IMR-90 (cell line): ENCODE measurements at regions not wholly inside any gene's neighbourhood (a gene's known extent, or its start where the extent isn't known, plus 50 kb on each side); places are given as distances from the start of the nearest gene placed in this dataset.

Source experiments
- ATAC-seq: fragments of 200-7000 bp; cut with Tn5 transposase; 2 replicates; pipeline ENCODE4 v1.9.1; 2020; ENCODE audit warnings: low read depth, mild to moderate bottlenecking, moderate library complexity
- BruUV-seq: library from RNA; stranded (reverse); fragments of 400-500 nt; replicated peaks from 2 replicates; lab custom pipeline; 2021; lab: Mats Ljungman, UMichigan
- CTCF ChIA-PET: fragments of 300-600 bp; formaldehyde crosslinking; extraction: SDS; loops from one replicate; lab custom pipeline; 2021; ENCODE audit warnings: antibody characterized with exemption; lab: Yijun Ruan, JAX
- POLR2A ChIA-PET: fragments of 300-600 bp; sonication (Branson Sonifier 250); formaldehyde crosslinking; loops from one replicate; lab custom pipeline; 2022; ENCODE audit warnings: antibody characterized with exemption; ENCODE audit not compliant: unreplicated experiment; lab: Charles Lee
- DNase-seq: peaks from one replicate; pipeline ENCODE4 v3.0.0; 2013
- H2AFZ ChIP-seq: replicated peaks from 2 replicates; pipeline ENCODE3; 2013; ENCODE audit warnings: low read length, mild to moderate bottlenecking; ENCODE audit not compliant: poor library complexity
- H2AK5ac ChIP-seq: 2 replicates; pipeline ENCODE4 v1.6.1; 2013; ENCODE audit warnings: low read depth, low read length, inconsistent platforms
- H2AK9ac ChIP-seq: replicated peaks from 2 replicates; pipeline ENCODE3; 2013; ENCODE audit warnings: mild to moderate bottlenecking, low read depth, low read length, moderate library complexity; ENCODE audit not compliant: poor library complexity
- H2BK120ac ChIP-seq: 2 replicates; pipeline ENCODE4 v1.6.1; 2013; ENCODE audit warnings: low read depth, low read length, inconsistent platforms
- H2BK15ac ChIP-seq: 3 replicates; pipeline ENCODE4 v1.6.1; 2013; ENCODE audit warnings: low read depth, low read length, inconsistent platforms
- H2BK20ac ChIP-seq: 2 replicates; pipeline ENCODE4 v1.6.1; 2013; ENCODE audit warnings: low read depth, mild to moderate bottlenecking, inconsistent platforms, low read length, moderate library complexity
- H2BK5ac ChIP-seq: 2 replicates; pipeline ENCODE4 v1.6.1; 2013; ENCODE audit warnings: mild to moderate bottlenecking, low read depth, low read length, inconsistent platforms; ENCODE audit not compliant: poor library complexity, severe bottlenecking
- H3K14ac ChIP-seq: replicated peaks from 2 replicates; pipeline ENCODE4 v1.6.1; 2013; ENCODE audit warnings: low read depth, low read length, inconsistent platforms
- H3K18ac ChIP-seq: 2 replicates; pipeline ENCODE4 v1.6.1; 2013; ENCODE audit warnings: low read depth, low read length, control low read depth
- H3K23ac ChIP-seq: 2 replicates; pipeline ENCODE4 v1.6.1; 2013; ENCODE audit warnings: low read depth, low read length, inconsistent platforms
- H3K27ac ChIP-seq: 2 replicates; pipeline ENCODE4 v1.5.1; 2013; ENCODE audit warnings: mild to moderate bottlenecking, control low read depth, low read length; ENCODE audit not compliant: insufficient read depth
- H3K27me3 ChIP-seq: 2 replicates; pipeline ENCODE4 v1.6.1; 2013; ENCODE audit warnings: low read length; ENCODE audit not compliant: control insufficient read depth, insufficient read depth
- H3K36me3 ChIP-seq: 2 replicates; pipeline ENCODE4 v1.6.1; 2013; ENCODE audit warnings: low read length, mixed read lengths; ENCODE audit not compliant: control insufficient read depth, insufficient read depth
- H3K4ac ChIP-seq: 2 replicates; pipeline ENCODE4 v1.6.1; 2013; ENCODE audit warnings: low read depth, low read length, inconsistent platforms
- H3K4me1 ChIP-seq: 2 replicates; pipeline ENCODE4 v1.6.1; 2013; ENCODE audit warnings: low read length, mixed read lengths; ENCODE audit not compliant: control insufficient read depth, insufficient read depth
- H3K4me2 ChIP-seq: 2 replicates; pipeline ENCODE4 v1.6.1; 2013; ENCODE audit warnings: low read depth, mild to moderate bottlenecking, control low read depth, low read length, moderate library complexity
- H3K4me3 ChIP-seq: 2 replicates; pipeline ENCODE4 v1.5.1; 2013; ENCODE audit warnings: low read depth, mild to moderate bottlenecking, control low read depth, low read length, moderate library complexity; ENCODE audit not compliant: insufficient read depth
- H3K56ac ChIP-seq: 2 replicates; pipeline ENCODE4 v1.6.1; 2013; ENCODE audit warnings: low read length, inconsistent platforms; ENCODE audit not compliant: insufficient read depth; ENCODE audit errors: extremely low read depth
- H3K79me1 ChIP-seq, 2 experiments: 2 replicates each; pipeline ENCODE4 v1.6.1; 2013; ENCODE audit warnings: low read length in 2 of 2, inconsistent platforms in 1 of 2, low read depth in 1 of 2
- H3K9ac ChIP-seq: 2 replicates; pipeline ENCODE4 v1.6.1; 2013; ENCODE audit warnings: low read depth, low read length, control low read depth
- H3K9me1 ChIP-seq: 2 replicates; pipeline ENCODE4 v1.6.1; 2013; ENCODE audit warnings: low read length, inconsistent platforms; ENCODE audit not compliant: insufficient read depth
- H3K9me3 ChIP-seq: 2 replicates; pipeline ENCODE4 v1.6.1; 2013; ENCODE audit warnings: low read length; ENCODE audit not compliant: control insufficient read depth, insufficient read depth
- H4K20me1 ChIP-seq: 2 replicates; pipeline ENCODE4 v1.6.1; 2013; ENCODE audit warnings: low read length, inconsistent platforms; ENCODE audit not compliant: insufficient read depth
- H4K5ac ChIP-seq: 2 replicates; pipeline ENCODE4 v1.6.1; 2013; ENCODE audit warnings: mild to moderate bottlenecking, low read depth, low read length, control low read depth
- H4K8ac ChIP-seq, 2 experiments: 2 replicates each; pipeline ENCODE4 v1.6.1; 2013; ENCODE audit warnings: low read depth in 2 of 2, low read length in 2 of 2, control low read depth in 1 of 2, inconsistent platforms in 1 of 2
- H4K91ac ChIP-seq: 2 replicates; pipeline ENCODE4 v1.6.1; 2013; ENCODE audit warnings: low read depth, low read length, inconsistent platforms; ENCODE audit not compliant: insufficient read depth
- CHD1 ChIP-seq: IDR thresholded peaks from 2 replicates; pipeline ENCODE4 v1.6.1; 2012; ENCODE audit warnings: low read depth, low read length, improper control_type of control experiment
- MAFK ChIP-seq: IDR thresholded peaks from 2 replicates; pipeline ENCODE4 v1.6.1; 2012; ENCODE audit warnings: low read depth, low read length, improper control_type of control experiment
- RCOR1 ChIP-seq: IDR thresholded peaks from 2 replicates; pipeline ENCODE4 v1.6.1; 2012; ENCODE audit warnings: mild to moderate bottlenecking, low read length, improper control_type of control experiment; ENCODE audit not compliant: insufficient replicate concordance
- RFX5 ChIP-seq: IDR thresholded peaks from 2 replicates; pipeline ENCODE4 v1.8.0; 2012; ENCODE audit warnings: low read depth, mild to moderate bottlenecking, low read length, moderate library complexity
- WGBS, 2 experiments: methylation state at CpG; one replicate each; pipeline versions ENCODE4 v1.1.5 to v1.1.7; 2013; ENCODE audit warnings: missing lambda C conversion rate in 2 of 2; ENCODE audit not compliant: insufficient read length in 1 of 2; ENCODE audit errors: extremely low coverage in 2 of 2; 5-methylcytosine and 5-hydroxymethylcytosine counted together
- dilution Hi-C: fragments of 300-500 bp; cut with HindIII; formaldehyde crosslinking; loops from one replicate; pipeline ENCODE4 v1.14.3; 2018; ENCODE audit warnings: low sequenced_read_pairs; ENCODE audit not compliant: unreplicated experiment
- in situ Hi-C: fragments of 300-500 bp; cut with MboI; formaldehyde crosslinking; loops from 3 replicates; pipeline ENCODE4 v1.14.3; 2019; ENCODE audit warnings: low sequenced_read_pairs, inconsistent platforms, mixed read lengths
- intact Hi-C: fragments of 100-400 bp; cut with micrococcal nuclease; formaldehyde crosslinking; loops from 2 replicates; pipeline ENCODE4 v1.10.0; 2022
- TF ChIP-seq, protein P1 (sequence below): conservative IDR thresholded peaks from 2 replicates; pipeline ENCODE4 v1.5.1; 2012; ENCODE audit warnings: mild to moderate bottlenecking, low read depth, low read length, improper control_type of control experiment

- H2BK5ac ChIP-seq, result no peak overlapping the region
- H2BK120ac ChIP-seq, result no peak overlapping the region
- intact Hi-C loops (no loop called here), in situ Hi-C loops (loop anchor here (25.0 kb wide), 1 partner anchor 89 kb away; no protein-coding TSS in a partner anchor), dilution Hi-C loops (no loop called here)
- no peak overlapping the region for H2AK5ac ChIP-seq
- no peak overlapping the region for H4K5ac ChIP-seq
- no peak overlapping the region for H2AK9ac ChIP-seq
- no peak for TF ChIP-seq RCOR1
- TF ChIP-seq RFX5, result no peak
- no peak for TF ChIP-seq CHD1
- TF ChIP-seq, protein P1, sequence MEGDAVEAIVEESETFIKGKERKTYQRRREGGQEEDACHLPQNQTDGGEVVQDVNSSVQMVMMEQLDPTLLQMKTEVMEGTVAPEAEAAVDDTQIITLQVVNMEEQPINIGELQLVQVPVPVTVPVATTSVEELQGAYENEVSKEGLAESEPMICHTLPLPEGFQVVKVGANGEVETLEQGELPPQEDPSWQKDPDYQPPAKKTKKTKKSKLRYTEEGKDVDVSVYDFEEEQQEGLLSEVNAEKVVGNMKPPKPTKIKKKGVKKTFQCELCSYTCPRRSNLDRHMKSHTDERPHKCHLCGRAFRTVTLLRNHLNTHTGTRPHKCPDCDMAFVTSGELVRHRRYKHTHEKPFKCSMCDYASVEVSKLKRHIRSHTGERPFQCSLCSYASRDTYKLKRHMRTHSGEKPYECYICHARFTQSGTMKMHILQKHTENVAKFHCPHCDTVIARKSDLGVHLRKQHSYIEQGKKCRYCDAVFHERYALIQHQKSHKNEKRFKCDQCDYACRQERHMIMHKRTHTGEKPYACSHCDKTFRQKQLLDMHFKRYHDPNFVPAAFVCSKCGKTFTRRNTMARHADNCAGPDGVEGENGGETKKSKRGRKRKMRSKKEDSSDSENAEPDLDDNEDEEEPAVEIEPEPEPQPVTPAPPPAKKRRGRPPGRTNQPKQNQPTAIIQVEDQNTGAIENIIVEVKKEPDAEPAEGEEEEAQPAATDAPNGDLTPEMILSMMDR, result no peak
- no peak for TF ChIP-seq MAFK
- H3K27me3 ChIP-seq, result no peaks in the 10 kb centered on the region; the same call in 1 of the 2 replicates
- no peak overlapping the region for H3K4me3 ChIP-seq
- H2AFZ ChIP-seq, result no peak overlapping the region
- no peaks in the 10 kb centered on the region for H3K36me3 ChIP-seq
- ChIA-PET CTCF (no interaction called here), POLR2A (interaction anchor here (0.6 kb wide), 1 partner anchor 23 kb away, joined by 3 read pairs; no protein-coding TSS in a partner anchor)
- H3K9me3 ChIP-seq, result no peaks in the 10 kb centered on the region
- H4K91ac ChIP-seq, result no peak overlapping the region
- WGBS, 2 experiments, result 83% methylated on average over 1 of the region's 1 CpG; no CpG with 5 or more reads in 1 of the 2 experiments
- ATAC-seq (no peak), DNase-seq (no peak)
- no peak overlapping the region for H3K27ac ChIP-seq
- no peak overlapping the region for H2BK20ac ChIP-seq
- no peaks in the 10 kb centered on the region for H3K9me1 ChIP-seq
- no peak overlapping the region for H3K14ac ChIP-seq
- no TSS peak for BruUV-seq
- H3K4ac ChIP-seq, result no peak overlapping the region
- H3K79me1 ChIP-seq, result no peaks in the 10 kb centered on the region
- no peak overlapping the region for H3K9ac ChIP-seq
- no peaks in the 10 kb centered on the region for H4K20me1 ChIP-seq
- no peak overlapping the region for H2BK15ac ChIP-seq
- H4K8ac ChIP-seq, result no peak overlapping the region
- H3K56ac ChIP-seq, result no peak overlapping the region
- no peak overlapping the region for H3K18ac ChIP-seq
- no peak overlapping the region for H3K23ac ChIP-seq
- no peak overlapping the region for H3K4me2 ChIP-seq
- H3K4me1 ChIP-seq, result no peaks in the 10 kb centered on the region
Observed at GRCh38 chr4:127523369-127523768, 109.4 kb upstream of the INTU start.
